ENCODE measurements at regions not wholly inside any gene's neighbourhood (a gene's known extent, or its start where the extent isn't known, plus 50 kb on each side); places are given as distances from the start of the nearest gene placed in this dataset.
"Not testable (repeated sequence)": the region's sequence is repeated elsewhere in the genome, so short reads cannot be mapped to it uniquely, and the experiment has no call there.

GRCh38 chr9:18294229-18294628 lies 179.7 kb upstream of the ADAMTSL1 start:
- no peak for TF ChIP-seq CTCF (IDR thresholded peaks at IDR 0.05)
- Histone ChIP-seq H3K27me3 (no peaks in the 10 kb centered on the region), H3K27ac (peak overlapping the region in 2 of 10 donors; percentile 25 to 34), H3K4me3 (no peak overlapping the region), H3K4me1 (peaks cover 0 to 42% (median 13%) of the 10 kb centered on the region in 9 donors), H3K9me3 (no peaks in the 10 kb centered on the region), H3K36me3 (no peaks in the 10 kb centered on the region)
- DNase-seq (no peak), ATAC-seq (peak in 5 of 8 donors; percentile 11 to 61 (median 50))
- intact Hi-C loops (cut with DNase I), result no loop called here
- 28 to 31% methylated on average over 1 of the region's 1 CpG for WGBS, 2 donors

GRCh38 chr9:18296702-18297055 lies 177.3 kb upstream of the ADAMTSL1 start:
- Histone ChIP-seq H3K4me1 (peaks cover 0 to 42% (median 13%) of the 10 kb centered on the region in 9 donors), H3K36me3 (no peaks in the 10 kb centered on the region), H3K27ac (peak overlapping the region in 5 of 10 donors; percentile 2 to 48 (median 35)), H3K27me3 (no peaks in the 10 kb centered on the region), H3K9me3 (no peaks in the 10 kb centered on the region), H3K4me3 (peak overlapping the region in 1 of 10 donors; percentile 23)
- intact Hi-C loops (cut with DNase I), result no loop called here
- ATAC-seq, result peak in 4 of 8 donors; percentile 21 to 58 (median 35)
- no peak for DNase-seq
- WGBS, 2 donors, result 67 to 71% methylated on average over 1 of the region's 1 CpG
- TF ChIP-seq CTCF (IDR thresholded peaks at IDR 0.05), result no peak

- no peaks in the 10 kb centered on the region for H3K9me3 ChIP-seq
- peak in 3 of 9 donors; percentile 6 to 39 (median 14) for TF ChIP-seq CTCF (IDR thresholded peaks at IDR 0.05)
- WGBS, 2 donors, result 43 to 52% methylated on average over 9 of the region's 9 CpGs
- DNase-seq, result no peak
- H3K27me3 ChIP-seq, result no peaks in the 10 kb centered on the region
- H3K27ac ChIP-seq, result peak overlapping the region in 5 of 10 donors; percentile 2 to 48 (median 35)
- H3K4me3 ChIP-seq, result peak overlapping the region in 1 of 10 donors; percentile 23
- peak in 6 of 8 donors; percentile 29 to 78 (median 60) for ATAC-seq
- intact Hi-C loops (cut with DNase I), result no loop called here
- peaks cover 0 to 42% (median 13%) of the 10 kb centered on the region in 9 donors for H3K4me1 ChIP-seq
- no peaks in the 10 kb centered on the region for H3K36me3 ChIP-seq
Observed at GRCh38 chr9:18297056-18297841, 176.7 kb upstream of the ADAMTSL1 start.

- intact Hi-C loops (cut with DNase I), result no loop called here
- no peaks in the 10 kb centered on the region for H3K36me3 ChIP-seq
- no peak for ATAC-seq
- peaks cover 0 to 31% (median 12%) of the 10 kb centered on the region in 9 donors for H3K4me1 ChIP-seq
- TF ChIP-seq CTCF (IDR thresholded peaks at IDR 0.05), result no peak
- H3K4me3 ChIP-seq, result no peak overlapping the region
- H3K27me3 ChIP-seq, result no peaks in the 10 kb centered on the region
- H3K9me3 ChIP-seq, result no peaks in the 10 kb centered on the region
- no peak overlapping the region for H3K27ac ChIP-seq
- WGBS, 2 donors, result 82 to 84% methylated on average over 5 of the region's 5 CpGs
- DNase-seq, result no peak
Observed at GRCh38 chr9:18299449-18299848, 174.5 kb upstream of the ADAMTSL1 start.

- H3K27ac ChIP-seq; H3K4me3 ChIP-seq; H3K36me3 ChIP-seq; DNase-seq; H3K27me3 ChIP-seq; H3K4me1 ChIP-seq; ATAC-seq; intact Hi-C loops (cut with DNase I): not testable (repeated sequence)
- peaks cover 0 to 13% (median 0%) of the 10 kb centered on the region in 11 donors for H3K9me3 ChIP-seq
- WGBS, 2 donors, result 79 to 85% methylated on average over 10 of the region's 10 CpGs
Observed at GRCh38 chr9:18305167-18305806, 168.7 kb upstream of the ADAMTSL1 start.
